PC-3 (cell line): ENCODE measurements at regions not wholly inside any gene's neighbourhood (a gene's known extent, or its start where the extent isn't known, plus 50 kb on each side); places are given as distances from the start of the nearest gene placed in this dataset.

Source experiments
- ATAC-seq: fragments of 200-7000 bp; cut with Tn5 transposase; 2 replicates; pipeline ENCODE4 v1.9.1; 2020; ENCODE audit warnings: mild to moderate bottlenecking, moderate library complexity
- BruUV-seq: library from RNA; stranded (reverse); fragments of 400-500 nt; replicated peaks from 2 replicates; lab custom pipeline; 2021; lab: Mats Ljungman, UMichigan
- CTCF ChIA-PET: fragments of 300-600 bp; sonication (Branson Sonifier 250); formaldehyde crosslinking; loops from one replicate; lab custom pipeline; 2022; ENCODE audit warnings: antibody characterized with exemption; lab: Charles Lee
- POLR2A ChIA-PET: fragments of 300-600 bp; sonication (Branson Sonifier 250); formaldehyde crosslinking; loops from one replicate; lab custom pipeline; 2022; ENCODE audit warnings: antibody characterized with exemption; ENCODE audit not compliant: unreplicated experiment; lab: Charles Lee
- DNase-seq: peaks from one replicate; pipeline ENCODE4 v3.0.0-alpha.2; 2015
- H2AFZ ChIP-seq: fragments of 300-600 bp; sonication (generic); 2 replicates; pipeline ENCODE4 v1.6.0; 2016; ENCODE audit warnings: antibody characterized with exemption, low read length
- H3F3A ChIP-seq: fragments of 300-600 bp; sonication (generic); one replicate; pipeline ENCODE4 v1.6.0; 2017; ENCODE audit warnings: antibody characterized with exemption, low read length, control low read depth, mild to moderate bottlenecking; ENCODE audit not compliant: unreplicated experiment
- H3K27ac ChIP-seq: fragments of 300-600 bp; sonication (generic); 2 replicates; pipeline ENCODE4 v1.5.1; 2016; ENCODE audit warnings: mild to moderate bottlenecking, low read length
- H3K27me3 ChIP-seq: fragments of 300-600 bp; sonication (generic); 2 replicates; pipeline ENCODE4 v1.6.1; 2016; ENCODE audit warnings: low read length, mixed read lengths
- H3K36me3 ChIP-seq: fragments of 300-600 bp; sonication (generic); 2 replicates; pipeline ENCODE4 v1.6.1; 2016; ENCODE audit warnings: low read depth, mixed run types, low read length, mixed read lengths
- H3K4me1 ChIP-seq: fragments of 300-600 bp; sonication (generic); 2 replicates; pipeline ENCODE4 v1.5.1; 2016; ENCODE audit warnings: low read length; ENCODE audit not compliant: insufficient read depth
- H3K4me2 ChIP-seq: fragments of 300-600 bp; sonication (generic); 2 replicates; pipeline ENCODE4 v1.6.0; 2016; ENCODE audit warnings: low read length
- H3K4me3 ChIP-seq: fragments of 300-600 bp; sonication (generic); 2 replicates; pipeline ENCODE4 v1.5.1; 2016; ENCODE audit warnings: mild to moderate bottlenecking, low read length, mixed read lengths
- H3K79me2 ChIP-seq: fragments of 300-600 bp; sonication (generic); 2 replicates; pipeline ENCODE4 v1.6.1; 2017; ENCODE audit warnings: low read length, mixed read lengths
- H3K9ac ChIP-seq: fragments of 300-600 bp; sonication (generic); 2 replicates; pipeline ENCODE4 v1.6.0; 2016; ENCODE audit warnings: mild to moderate bottlenecking, low read length
- H3K9me2 ChIP-seq: fragments of 300-600 bp; sonication (generic); replicated peaks from 2 replicates; pipeline ENCODE4 v1.6.1; 2016; ENCODE audit warnings: mixed run types, low read length, mixed read lengths
- H3K9me3 ChIP-seq: fragments of 300-600 bp; sonication (generic); 2 replicates; pipeline ENCODE4 v1.6.1; 2016; ENCODE audit warnings: low read length, mixed read lengths
- H4K20me1 ChIP-seq: fragments of 300-600 bp; sonication (generic); 2 replicates; pipeline ENCODE4 v1.6.1; 2016; ENCODE audit warnings: low read length, mixed read lengths
- EZH2 ChIP-seq: fragments of 300-600 bp; sonication (generic); IDR thresholded peaks from one replicate; pipeline ENCODE4 v1.6.1; 2017; ENCODE audit warnings: antibody characterized with exemption, mild to moderate bottlenecking, low read length; ENCODE audit not compliant: unreplicated experiment
- EZH2phosphoT487 ChIP-seq: fragments of 300-600 bp; sonication (generic); IDR thresholded peaks from 2 replicates; pipeline ENCODE4 v1.6.1; 2018; ENCODE audit warnings: mild to moderate bottlenecking, antibody characterized with exemption, low read length, borderline replicate concordance
- intact Hi-C: fragments of 100-400 bp; cut with micrococcal nuclease; formaldehyde crosslinking; loops from 2 replicates; pipeline ENCODE4 v1.9.0; 2023
- TF ChIP-seq, protein P1 (sequence below): fragments of 300-600 bp; sonication (generic); conservative IDR thresholded peaks from 2 replicates; pipeline ENCODE4 v1.5.1; 2017; ENCODE audit warnings: antibody characterized with exemption, low read depth, mild to moderate bottlenecking, low read length

DNA sequence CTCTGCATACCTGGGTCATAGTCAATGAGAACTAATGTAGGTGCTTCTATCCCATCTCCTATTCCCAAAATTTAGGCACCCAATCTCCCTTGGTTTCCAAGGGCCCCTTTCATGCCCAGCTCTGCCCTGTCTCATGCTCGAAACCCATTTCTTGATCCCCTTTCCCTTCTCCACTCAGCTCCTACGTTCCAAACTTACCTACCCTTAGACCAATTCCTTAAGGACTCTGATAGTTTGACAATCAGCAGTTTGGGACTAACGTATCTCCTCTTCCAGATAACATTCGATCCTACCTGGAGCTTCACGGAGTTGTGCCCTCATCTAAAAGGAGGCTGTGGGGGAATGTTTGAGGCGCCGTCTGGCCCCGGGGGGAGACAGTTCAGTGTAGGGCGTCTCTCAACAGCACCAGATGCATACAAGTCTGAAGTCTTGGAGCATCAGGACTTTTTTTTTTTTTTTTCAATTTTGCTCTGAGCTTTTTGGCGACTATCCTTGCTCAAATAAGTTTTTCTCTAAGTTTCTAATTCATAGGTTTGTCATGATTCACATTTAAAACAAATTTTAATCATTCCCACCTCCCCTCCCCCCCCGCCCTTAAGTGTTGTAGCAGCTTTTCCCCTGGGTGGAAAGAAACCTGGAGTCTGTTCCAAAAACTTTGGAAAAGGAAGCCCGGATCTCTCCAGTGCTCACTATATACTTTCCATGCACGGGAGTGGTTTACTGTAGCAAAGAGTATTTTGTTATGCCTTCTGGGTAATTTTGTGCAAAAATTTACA, 141.2 kb upstream of the LGALSL start:
- intact Hi-C loops: loop anchor here (1.0 to 2.0 kb wide), 3 partner anchors 110 to 264 kb away; partner anchors contain the start of gene PELI1
- H3K4me3 ChIP-seq: no peak overlapping the region
- H3K79me2 ChIP-seq: no peaks in the 10 kb centered on the region
- no TSS peak for BruUV-seq
- peak; percentile 17; the same call in 1 of the 2 replicates for ATAC-seq
- no peaks in the 10 kb centered on the region for H4K20me1 ChIP-seq
- H3K36me3 ChIP-seq: no peaks in the 10 kb centered on the region
- DNase-seq: no peak
- ChIA-PET POLR2A (interaction anchor here (0.6 kb wide), 2 partner anchors 22 to 232 kb away, joined by 3 to 7 read pairs; no protein-coding TSS in a partner anchor), CTCF (interaction anchor here (0.5 to 1.7 kb wide), 12 partner anchors 14 to 734 kb away, joined by 3 to 19 read pairs (median 4); no protein-coding TSS in a partner anchor)
- no peak overlapping the region for H3K9ac ChIP-seq
- no peak overlapping the region for H2AFZ ChIP-seq
- H3K27ac ChIP-seq: no peak overlapping the region
- TF ChIP-seq, protein P1, sequence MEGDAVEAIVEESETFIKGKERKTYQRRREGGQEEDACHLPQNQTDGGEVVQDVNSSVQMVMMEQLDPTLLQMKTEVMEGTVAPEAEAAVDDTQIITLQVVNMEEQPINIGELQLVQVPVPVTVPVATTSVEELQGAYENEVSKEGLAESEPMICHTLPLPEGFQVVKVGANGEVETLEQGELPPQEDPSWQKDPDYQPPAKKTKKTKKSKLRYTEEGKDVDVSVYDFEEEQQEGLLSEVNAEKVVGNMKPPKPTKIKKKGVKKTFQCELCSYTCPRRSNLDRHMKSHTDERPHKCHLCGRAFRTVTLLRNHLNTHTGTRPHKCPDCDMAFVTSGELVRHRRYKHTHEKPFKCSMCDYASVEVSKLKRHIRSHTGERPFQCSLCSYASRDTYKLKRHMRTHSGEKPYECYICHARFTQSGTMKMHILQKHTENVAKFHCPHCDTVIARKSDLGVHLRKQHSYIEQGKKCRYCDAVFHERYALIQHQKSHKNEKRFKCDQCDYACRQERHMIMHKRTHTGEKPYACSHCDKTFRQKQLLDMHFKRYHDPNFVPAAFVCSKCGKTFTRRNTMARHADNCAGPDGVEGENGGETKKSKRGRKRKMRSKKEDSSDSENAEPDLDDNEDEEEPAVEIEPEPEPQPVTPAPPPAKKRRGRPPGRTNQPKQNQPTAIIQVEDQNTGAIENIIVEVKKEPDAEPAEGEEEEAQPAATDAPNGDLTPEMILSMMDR: no peak
- TF ChIP-seq EZH2 (no peak), EZH2phosphoT487 (no peak)
- no peaks in the 10 kb centered on the region for H3F3A ChIP-seq
- H3K9me3 ChIP-seq: no peaks in the 10 kb centered on the region
- H3K9me2 ChIP-seq: no peaks in the 10 kb centered on the region
- peak overlapping the region; percentile 72; the same call in 1 of the 2 replicates for H3K4me2 ChIP-seq
- peaks cover 10% of the 10 kb centered on the region for H3K4me1 ChIP-seq
- H3K27me3 ChIP-seq: no peaks in the 10 kb centered on the region

DNA sequence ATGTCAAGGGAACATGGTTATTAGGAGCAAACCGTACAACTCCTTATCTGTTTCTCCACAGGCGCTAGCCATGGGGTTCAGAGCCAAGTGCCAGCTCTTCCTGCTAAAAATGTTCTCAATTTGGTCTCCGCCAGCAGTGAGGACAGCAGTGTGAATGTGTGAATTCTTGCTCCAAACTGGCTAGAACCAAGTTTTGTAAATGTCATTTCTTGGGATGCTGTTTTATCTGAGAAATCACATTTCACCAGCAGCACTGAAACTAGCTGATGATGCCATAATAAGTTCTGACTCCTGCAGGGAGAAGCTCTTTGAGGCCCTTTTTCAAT, 140.6 kb upstream of the LGALSL start:
- Histone ChIP-seq H3K4me3 (no peak overlapping the region), H4K20me1 (no peaks in the 10 kb centered on the region), H3K9me3 (no peaks in the 10 kb centered on the region), H3K9ac (no peak overlapping the region), H3K27me3 (no peaks in the 10 kb centered on the region), H3K9me2 (no peaks in the 10 kb centered on the region), H3K4me2 (no peak overlapping the region), H3K27ac (no peak overlapping the region), H3K79me2 (no peaks in the 10 kb centered on the region), H3K4me1 (peaks cover 10% of the 10 kb centered on the region), H2AFZ (no peak overlapping the region), H3K36me3 (no peaks in the 10 kb centered on the region), H3F3A (no peaks in the 10 kb centered on the region)
- no peak for ATAC-seq
- POLR2A ChIA-PET: interaction anchor here (0.6 kb wide), 1 partner anchor 22 kb away, joined by 7 read pairs; no protein-coding TSS in a partner anchor
- intact Hi-C loops: loop anchor here (2.0 kb wide), 1 partner anchor 111 kb away; no protein-coding TSS in a partner anchor
- DNase-seq: no peak
- no TSS peak for BruUV-seq
- TF ChIP-seq EZH2 (no peak), EZH2phosphoT487 (no peak)
- TF ChIP-seq, protein P1: no peak
- CTCF ChIA-PET: interaction anchor here (0.6 to 1.2 kb wide), 2 partner anchors 14 to 517 kb away, joined by 4 to 5 read pairs; no protein-coding TSS in a partner anchor
